NCI-H1417 treated with DMSO at 0.1 percent for 48 hours (cell line): ENCODE measurements at regions not wholly inside any gene's neighbourhood (a gene's known extent, or its start where the extent isn't known, plus 50 kb on each side); places are given as distances from the start of the nearest gene placed in this dataset.
"Not testable (repeated sequence)": the region's sequence is repeated elsewhere in the genome, so short reads cannot be mapped to it uniquely, and the experiment has no call there.

Experiments
- DNase-seq: peaks from one replicate; lab custom pipeline; 2025; lab: John Stamatoyannopoulos, UW

DNA sequence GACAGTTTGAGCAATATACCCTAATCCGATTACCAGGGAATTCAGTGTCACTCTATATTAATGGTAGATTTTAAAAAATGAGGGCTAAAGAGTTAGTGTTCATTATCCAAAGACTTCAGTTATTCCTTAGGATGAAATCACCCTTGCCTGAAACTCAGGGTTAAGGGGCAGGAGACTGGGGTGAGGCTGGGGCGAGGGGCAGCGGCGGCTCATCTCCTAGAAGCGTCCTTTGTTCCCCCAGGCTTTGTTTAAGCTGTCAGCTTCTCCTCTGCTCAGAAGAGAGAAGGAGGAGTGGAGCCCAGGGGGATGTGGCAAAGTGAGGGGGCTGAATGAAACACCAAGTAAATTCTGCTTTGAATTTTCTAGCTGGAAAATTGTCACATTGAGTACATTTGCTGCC, 117.7 kb upstream of the ELAC2 start:
- no peak for DNase-seq

DNA sequence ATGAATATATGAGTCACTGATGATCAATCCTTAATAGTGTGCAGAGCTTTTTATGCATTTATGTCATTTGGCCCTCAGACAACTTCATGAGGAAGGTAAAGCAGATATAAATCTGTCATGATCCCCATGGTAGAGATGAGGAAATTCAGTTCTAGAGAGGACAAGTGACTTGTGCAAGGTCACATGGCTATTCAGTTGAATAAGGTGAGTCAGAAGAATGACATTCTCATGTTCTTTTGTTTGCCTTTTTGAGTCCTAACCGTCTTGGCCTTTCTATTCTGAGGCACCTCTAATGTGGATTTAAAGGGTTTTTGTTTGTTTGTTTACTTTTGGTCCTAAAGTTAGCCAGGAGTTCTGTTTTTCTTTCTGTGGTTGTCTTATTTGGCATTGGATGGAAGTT, 116.2 kb upstream of the ELAC2 start:
- no peak for DNase-seq

DNA sequence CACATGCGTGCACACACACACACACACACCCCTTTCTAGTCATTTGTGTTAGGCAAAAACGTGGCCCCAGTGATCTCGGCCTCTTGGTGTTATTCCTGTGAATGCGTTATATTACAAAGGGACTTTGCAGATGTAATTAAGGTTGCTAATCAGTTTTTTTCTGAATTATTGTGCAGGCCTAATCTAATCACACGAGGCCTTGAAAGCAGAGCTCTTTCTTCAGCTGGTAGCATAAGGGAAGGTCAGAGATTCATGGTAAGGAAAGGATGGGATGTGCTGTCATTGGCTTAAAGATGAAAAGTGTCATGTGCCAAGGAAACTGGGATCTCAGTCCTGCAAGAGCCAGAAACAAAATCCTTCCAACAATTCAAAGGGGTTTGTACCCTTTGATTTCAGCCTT, 113.4 kb upstream of the ELAC2 start:
- no peak for DNase-seq

DNA sequence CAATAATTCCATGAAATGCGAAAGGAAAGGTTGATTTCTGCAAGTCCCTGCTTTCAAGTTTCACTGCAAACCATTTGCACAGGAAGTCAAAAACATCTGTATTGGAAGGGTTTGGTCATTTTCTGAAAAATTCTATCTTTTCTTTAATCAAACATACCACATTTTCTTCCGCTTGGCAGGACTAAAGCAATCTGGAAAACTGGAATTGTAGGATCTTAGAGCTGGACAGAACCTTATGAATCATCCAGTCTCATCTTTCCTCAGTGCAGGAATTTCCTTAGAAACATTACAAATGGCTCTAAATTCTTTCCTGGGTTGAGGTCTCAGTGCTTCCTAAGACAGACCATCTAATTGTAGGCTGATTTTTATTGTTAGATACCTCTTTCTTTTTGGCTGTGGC, 111.5 kb upstream of the ELAC2 start:
- no peak for DNase-seq

DNA sequence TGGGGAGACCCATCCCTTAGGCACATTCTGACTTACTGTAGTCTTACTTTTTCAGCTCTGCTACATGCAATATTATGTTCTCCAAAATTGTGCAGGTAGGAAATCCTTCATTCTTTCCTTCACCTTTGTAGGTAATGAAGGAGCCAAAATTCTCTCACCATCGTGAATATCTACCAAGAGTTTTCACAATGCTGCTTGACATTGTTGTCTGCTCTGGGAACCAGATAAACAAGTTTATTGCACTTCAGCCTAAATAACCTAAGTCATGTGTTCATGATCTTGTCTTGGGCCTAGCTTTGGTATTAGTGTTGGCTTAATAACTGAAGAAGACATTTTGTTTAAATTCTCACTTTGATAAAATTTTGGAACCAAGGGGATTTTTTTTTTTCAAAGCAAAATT, 110.8 kb upstream of the ELAC2 start:
- no peak for DNase-seq

DNA sequence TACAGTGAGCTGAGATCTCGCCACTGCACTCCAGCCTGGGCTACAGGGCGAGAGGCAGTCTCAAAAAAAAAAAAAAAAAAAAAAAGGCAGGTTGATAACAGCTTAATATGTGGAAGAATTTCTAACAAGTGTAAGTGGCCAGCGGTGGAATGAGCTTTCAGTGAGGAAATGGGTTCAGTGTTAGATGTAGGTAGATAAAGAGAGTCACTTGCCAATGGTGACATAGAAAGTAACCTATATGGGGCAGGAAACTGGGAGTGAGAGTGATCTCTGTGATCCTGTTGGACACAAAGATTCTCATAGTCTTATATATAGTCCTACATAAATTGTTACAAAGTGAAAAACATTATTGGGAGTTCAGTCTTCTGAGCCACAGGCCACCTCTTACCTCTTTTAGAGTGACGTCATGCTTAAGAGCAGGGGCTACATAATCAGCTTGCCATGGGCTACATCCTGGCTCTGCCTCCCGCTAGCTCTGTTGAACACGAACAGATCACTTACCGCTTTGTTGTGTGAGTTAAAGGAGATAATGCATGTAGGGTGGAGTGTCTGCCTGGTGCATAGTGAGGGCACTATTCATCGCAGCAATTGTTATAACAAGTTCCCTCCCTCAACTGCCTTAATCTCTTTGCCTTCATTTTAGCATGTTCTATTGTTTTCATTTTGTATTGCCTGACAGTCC, 110.2 kb upstream of the ELAC2 start:
- no peak for DNase-seq

DNA sequence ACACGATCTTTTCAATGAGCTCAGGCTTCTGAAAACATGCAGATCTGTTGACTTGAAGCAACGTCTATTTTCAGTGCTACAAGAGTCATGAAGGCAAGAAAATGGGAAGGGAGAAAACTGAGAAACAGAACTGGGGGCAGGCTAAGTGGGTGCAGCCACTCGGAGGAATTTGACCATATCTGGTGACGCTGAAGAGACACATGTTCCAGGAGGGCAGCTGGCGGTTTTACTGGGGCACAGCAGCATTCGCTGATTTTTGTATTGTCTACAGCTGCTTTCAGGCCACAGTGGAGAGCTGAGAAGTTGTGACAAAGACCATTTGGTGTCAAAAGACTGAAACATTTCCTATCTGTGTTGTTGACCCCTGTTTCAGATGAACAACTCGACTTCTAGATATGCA, 103.0 kb upstream of the ELAC2 start:
- no peak for DNase-seq

DNA sequence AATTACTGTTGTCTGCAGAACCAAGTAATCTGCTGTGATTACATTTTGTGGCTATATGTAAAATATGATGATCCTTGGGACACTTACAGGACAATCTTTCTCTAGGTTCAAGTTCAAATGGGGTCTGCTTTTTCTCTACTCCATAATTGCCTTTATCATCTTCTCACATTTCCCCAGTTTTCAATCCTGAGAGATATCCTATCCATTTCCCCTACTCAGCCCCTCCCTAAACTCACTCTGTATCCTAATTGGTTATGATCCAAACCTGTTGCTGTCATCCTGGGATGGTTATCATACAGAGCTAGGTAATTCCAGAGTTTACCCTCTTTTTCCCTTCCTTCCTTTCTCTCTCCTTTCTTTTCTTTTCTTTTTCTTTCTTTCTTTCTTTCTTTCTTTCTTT, 100.5 kb upstream of the ELAC2 start:
- no peak for DNase-seq

DNA sequence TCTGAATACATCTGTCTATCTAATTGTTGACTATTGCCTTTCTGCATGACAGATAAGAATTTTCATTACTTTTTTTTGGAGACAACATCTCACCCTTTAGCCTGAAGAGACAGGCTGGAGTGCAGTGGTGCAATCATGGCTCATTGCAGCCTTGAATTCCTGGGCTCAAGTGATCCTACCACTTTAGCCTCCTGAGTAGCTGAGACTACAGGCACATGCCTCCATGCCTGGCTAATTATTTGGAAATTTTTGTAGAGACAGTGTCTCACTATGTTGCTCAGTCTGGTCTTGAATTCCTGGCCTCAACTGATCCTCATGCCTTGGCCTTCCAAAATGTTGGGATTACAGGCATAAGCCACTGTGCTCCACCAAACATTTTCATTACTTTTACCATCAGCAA, 99.8 kb upstream of the ELAC2 start:
- no peak for DNase-seq

DNA sequence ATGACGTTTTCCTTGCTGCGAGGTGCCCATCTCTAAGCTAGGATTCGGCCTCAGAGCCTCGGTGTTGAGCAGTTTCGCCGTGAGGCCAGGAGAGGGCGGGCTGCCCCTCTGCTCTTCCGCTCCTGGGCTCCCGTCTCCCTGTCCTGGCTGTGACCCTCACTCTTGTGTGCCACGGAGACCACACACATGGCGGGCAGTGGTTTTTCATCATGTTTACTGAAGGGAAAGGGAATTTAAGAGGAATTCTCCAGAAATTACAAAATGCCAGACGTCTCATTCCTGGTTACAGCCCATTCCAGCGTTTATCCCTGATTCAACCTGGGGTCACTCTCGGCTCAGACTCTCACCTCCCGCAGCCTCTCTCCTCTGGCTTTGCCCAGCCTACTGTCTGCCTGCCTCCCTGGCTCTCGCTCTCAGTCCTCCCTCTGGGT, 96.8 kb upstream of the ELAC2 start:
- no peak for DNase-seq

DNA sequence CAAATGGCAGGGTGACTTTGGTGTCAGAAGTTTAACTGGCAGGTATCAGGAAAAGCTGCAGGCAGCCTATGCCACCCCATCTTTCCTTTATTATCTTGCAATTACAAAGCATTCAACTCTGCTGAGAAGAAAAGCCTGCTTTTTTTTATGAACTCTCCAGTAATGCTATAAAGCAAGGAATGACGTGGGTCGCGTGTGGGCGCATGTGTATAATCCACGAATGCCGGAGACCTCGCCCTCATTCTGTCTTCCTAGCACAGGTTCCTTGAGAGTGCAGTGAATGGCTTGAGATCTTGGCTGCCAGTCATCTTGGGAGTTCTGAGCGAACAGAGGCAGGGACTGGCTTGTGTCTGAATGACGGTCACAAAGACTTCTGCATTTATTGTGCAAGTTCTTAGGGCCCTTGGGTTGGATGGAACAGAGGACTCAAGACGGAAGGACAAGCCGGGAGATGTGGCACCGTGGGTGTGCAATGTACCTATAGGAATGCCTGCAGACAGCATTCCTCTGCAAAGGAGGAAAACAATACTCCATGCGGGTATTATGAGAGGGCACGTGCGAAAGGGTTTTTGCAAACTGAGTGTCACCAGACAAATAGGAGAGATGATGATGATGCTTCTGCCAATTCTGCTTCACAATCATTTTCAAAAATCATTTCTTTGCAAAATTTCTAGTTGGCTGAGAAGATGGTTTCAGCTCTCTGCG, 96.1 kb upstream of the ELAC2 start:
- DNase-seq: no peak

DNA sequence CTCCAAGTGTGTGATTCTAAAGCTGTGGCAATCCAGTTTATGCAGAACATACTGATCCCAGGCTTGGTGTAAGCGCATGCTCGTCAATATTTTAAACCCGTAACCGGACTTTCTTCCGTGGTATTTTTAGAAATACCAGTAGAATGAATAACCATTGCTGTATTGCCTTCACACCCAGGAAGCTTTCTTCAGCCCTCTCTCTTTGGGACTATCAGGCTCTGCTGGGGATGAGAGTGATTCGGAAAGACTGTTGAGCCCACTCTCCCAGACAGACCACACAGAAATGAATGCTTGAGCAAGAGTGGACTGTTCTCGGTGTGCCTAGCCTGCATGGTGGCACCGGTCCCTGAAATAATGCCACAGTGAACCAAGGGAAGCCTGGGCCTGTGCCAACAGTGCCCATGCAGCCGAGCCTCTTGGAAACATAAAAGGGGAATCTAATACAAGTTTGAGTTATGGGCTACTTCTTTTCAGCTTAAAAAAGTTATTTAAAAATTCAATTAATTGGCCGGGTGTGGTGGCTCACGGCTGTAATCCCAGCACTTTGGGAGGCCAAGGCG, 89.9 kb upstream of the ELAC2 start:
- DNase-seq: no peak

DNA sequence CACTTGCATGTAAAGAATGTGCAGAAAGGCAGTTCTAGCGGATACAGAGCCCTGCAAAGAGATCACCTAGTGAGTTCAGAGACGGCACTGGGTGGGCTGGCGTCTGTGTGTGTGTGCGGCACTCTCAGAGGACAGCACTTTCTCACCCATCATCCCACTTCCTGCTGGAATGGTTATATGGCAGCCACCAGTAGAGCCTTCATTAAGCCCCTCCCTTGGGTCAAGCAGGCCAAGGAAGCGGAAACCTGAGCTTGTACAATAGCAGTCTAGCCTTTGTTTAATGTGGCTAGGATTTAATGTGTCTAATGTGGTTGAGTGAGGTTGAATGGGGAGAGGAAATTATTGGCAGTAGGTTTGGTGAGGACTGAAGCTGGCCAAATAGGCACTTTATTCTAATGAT, 88.3 kb upstream of the ELAC2 start:
- no peak for DNase-seq

DNA sequence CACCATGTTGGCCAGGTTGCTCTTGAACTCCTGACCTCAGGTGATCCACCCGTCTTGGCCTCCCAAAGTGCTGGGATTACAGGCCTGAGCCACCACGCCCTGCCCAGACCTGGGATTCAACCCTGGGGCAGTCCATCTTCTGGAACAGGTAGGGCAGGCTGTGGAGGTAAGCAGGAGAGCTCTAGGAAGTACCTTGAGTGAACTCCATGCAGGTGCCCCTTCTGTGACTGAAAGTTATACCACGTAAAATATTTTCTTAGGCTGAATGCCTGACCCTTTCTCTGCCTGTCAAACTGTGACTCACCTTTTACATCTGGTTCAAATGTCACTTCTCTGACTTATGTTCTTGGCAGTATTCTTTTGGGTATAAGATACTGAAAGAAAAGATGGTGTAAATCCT, 86.7 kb upstream of the ELAC2 start:
- DNase-seq: no peak

DNA sequence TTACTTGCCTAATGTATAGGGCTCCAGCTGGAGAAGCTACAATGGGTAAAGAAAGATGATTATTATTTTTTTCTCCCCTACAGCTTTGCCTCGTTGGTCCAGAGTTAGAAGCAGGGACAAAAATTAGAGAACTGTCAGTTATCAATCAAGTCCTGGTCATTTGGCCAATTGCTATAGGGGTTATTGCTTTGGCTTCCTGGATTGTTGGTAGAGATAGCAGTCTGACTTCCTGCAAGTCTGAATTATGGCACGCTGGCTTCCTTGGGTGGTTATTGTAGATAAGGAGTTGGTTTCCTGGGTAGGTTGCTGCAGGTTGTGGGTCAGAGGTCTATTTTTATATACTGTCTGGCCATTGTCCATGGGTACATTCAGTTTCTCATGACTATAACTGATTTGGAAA, 84.7 kb upstream of the ELAC2 start:
- no peak for DNase-seq

DNA sequence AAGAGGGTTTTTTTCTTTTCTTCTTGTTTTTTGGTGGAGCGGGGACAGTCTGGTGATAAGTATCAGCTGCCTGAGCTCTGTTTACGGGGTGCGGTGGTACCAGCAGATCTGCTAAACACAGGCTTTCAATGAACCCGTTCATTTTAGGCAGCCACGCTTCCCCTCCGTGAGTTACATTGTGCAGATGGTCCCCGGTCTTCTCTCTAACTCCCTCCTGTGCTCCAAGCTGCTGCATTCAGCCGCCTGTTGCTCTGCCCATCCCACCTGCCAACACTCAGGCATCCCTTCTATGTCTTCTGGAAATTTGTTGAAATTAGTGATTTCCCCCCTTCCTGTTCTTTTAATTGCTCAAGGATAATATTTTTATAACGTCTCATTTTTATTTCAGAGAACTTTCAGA, 82.1 kb upstream of the ELAC2 start:
- DNase-seq: no peak

DNA sequence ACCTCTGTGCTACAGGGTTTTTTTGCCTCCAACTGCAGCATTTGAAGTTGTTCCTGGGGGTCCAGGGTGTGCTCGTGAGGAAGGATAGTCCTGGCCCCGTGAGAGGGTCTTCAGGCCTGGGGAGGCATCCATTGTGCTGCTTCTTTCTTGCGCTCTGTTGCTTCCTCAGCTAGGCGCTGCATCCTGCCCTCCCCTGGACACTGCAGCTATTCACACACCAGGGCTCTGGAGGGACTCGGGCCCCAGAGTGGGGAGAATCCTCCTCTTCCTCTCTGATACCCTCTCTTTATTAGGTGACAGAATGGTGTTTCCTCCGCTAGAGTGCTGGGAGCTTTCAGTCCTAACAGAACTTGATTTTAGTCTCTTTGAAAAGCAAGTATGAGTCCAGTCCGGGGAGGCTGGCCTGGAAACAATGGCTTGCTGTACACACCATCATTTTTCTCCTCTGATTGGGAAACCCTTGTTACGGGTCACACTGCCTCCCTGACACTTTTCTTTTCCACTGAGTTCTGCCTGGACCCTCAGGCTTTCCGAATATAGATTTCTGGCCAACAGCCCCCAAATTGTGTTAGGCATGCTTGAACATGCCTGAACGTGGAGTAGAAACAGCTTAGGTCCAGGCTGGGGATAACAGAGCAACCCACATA, 81.4 kb upstream of the ELAC2 start:
- no peak for DNase-seq

DNA sequence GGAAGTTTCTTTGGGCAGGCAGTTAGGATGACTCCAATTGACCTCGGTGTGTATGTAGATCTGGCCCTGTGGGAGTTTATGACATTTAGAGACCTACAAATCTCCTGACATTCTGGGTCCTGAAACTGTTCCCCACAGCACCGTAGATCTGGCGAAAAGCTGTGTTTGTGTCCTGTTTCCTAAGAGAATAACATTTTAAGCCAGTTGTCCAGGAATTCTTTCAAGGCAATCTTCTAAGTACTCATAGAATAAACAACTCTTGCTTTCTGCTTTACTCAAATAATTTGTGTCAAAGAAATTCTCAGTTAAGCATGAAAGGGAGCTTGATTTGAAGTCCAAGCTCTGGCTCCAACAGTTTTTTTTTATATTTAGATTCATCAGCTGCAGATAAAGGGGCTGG, 78.5 kb upstream of the ELAC2 start:
- no peak for DNase-seq

DNA sequence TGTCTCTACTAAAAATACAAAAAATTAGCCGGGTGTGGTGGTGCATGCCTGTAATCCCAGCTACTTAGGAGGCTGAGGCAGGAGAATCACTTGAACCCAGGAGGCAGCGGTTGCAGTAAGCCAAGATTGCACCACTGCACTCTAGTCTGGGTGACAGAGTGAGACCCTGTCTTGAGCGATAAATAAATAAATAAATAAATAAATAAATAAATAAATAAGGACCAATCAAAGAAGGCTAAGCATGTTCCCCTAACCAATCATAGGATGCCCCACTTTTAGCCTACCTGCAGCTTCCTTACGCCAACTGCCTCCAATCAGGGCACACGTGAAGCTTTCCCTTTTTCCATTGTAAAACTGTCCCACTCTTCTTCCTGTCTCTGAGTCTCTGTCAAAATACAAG, 74.2 kb upstream of the ELAC2 start:
- not testable (repeated sequence) for DNase-seq

DNA sequence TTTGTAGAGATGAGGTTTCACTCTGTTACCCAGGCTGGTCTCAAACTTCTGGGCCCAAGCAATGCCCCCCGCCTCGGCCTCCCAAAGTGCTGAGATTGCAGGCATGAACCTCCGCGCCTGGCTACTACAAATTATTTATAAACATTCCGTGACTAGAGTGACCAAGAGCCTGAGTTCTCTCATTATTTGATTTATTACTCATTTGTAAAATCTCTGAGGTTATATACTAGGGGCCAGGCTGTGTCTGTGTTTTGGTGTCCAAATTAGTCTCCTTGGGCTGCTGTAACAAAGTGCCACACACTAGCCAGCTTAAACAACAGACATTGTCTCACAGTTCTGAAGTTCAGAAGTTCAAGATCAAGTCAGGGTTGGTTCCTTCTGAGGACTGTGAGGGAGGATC, 70.8 kb upstream of the ELAC2 start:
- DNase-seq: no peak

DNA sequence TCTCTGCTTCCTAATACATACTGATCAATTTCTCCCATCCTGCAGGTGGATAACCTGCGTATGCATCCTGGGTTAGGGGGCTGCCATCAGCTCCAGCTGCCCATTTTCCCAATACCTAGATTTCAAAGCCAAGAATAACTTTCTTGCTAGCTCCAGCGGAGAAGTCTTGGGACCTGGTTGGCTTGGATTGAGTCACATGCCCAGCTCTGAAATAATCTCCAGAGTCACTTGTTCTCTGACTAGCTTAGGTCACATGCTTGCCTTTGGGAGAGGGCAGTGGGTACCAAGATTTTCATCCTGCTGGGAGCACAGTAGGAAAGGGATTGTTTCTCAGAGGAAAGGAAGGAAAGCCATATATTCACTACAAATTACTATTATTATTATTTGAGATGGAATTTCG, 70.0 kb upstream of the ELAC2 start:
- DNase-seq: no peak

DNA sequence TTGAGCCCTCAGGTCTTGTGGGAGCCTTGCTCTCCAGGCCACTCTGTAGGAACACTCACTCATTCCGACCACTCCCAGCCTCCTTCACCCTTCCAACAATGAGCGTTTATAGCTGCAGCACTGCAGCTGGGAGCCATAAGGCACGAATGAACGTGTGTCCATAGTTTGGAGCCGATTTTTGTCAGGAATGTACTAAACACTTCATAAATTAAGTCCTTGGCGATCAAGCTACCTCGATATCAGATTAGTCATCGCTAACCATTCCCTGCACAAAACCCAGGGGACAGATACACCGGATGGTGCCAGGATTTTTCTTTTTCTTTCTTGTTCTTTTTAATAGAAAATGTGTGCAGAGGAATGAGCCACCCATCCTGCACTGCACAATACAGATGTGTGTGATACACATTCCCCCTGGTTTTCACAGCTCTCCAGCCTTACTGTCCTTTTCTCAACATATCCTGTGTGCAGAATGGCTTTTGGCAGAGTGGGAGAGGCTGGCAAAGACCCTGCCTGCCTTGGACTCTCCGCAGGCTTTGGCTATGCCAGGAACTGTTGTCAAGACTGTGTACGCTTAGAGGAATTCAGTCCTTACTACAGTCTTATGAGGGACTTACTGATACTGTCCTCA, 68.4 kb upstream of the ELAC2 start:
- no peak for DNase-seq

DNA sequence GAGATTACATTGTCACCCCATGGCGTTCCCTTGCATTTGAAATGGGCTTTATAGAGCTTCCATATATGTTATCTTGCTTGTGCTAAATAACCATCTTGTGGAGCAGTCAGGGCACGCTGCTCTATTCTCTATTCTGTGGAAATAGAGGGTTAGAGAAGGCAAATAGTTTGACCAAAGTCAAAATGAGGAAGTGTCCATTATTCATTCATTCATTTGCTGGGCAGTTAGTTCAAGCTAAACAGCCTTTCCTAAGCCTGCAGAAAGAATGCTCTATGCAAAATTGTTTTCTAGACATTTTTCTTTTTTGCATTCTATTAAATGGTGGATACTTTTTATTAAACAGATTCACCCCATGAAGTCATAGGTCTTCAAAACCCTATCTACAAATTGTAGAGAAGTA, 67.8 kb upstream of the ELAC2 start:
- no peak for DNase-seq
